Large intestine (tissue), 3 donors: ENCODE measurements at regions not wholly inside any gene's neighbourhood (a gene's known extent, or its start where the extent isn't known, plus 50 kb on each side); places are given as distances from the start of the nearest gene placed in this dataset.
"Not testable (repeated sequence)": the region's sequence is repeated elsewhere in the genome, so short reads cannot be mapped to it uniquely, and the experiment has no call there.

ENCODE experiments used
- DNase-seq, 2 donors: peaks; one replicate each; pipeline versions ENCODE4 v3.0.0 to v3.0.0-alpha.2; 2013
- H3K27ac ChIP-seq: one replicate; pipeline ENCODE4 v1.5.1; 2013; ENCODE audit warnings: low read length
- H3K27me3 ChIP-seq: 2 replicates; pipeline ENCODE4 v1.6.1; 2013; ENCODE audit warnings: low read length; ENCODE audit not compliant: control insufficient read depth, insufficient read depth
- H3K36me3 ChIP-seq: 2 replicates; pipeline ENCODE4 v1.6.1; 2013; ENCODE audit warnings: low read length; ENCODE audit not compliant: control insufficient read depth, insufficient read depth
- H3K4me1 ChIP-seq: one replicate; pipeline ENCODE4 v1.6.1; 2013; ENCODE audit warnings: low read length; ENCODE audit not compliant: control insufficient read depth, insufficient read depth
- H3K4me3 ChIP-seq: one replicate; pipeline ENCODE4 v1.5.1; 2013; ENCODE audit warnings: low read length
- H3K9me3 ChIP-seq: one replicate; pipeline ENCODE4 v1.6.1; 2013; ENCODE audit warnings: mild to moderate bottlenecking, low read depth, low read length, moderate library complexity; ENCODE audit not compliant: control insufficient read depth
- WGBS: methylation state at CpG from one replicate; pipeline ENCODE4 v1.1.5; 2013; ENCODE audit warnings: low lambda C conversion rate; ENCODE audit not compliant: insufficient coverage; 5-methylcytosine and 5-hydroxymethylcytosine counted together

- no peaks in the 10 kb centered on the region for H3K36me3 ChIP-seq
- no peaks in the 10 kb centered on the region for H3K9me3 ChIP-seq
- H3K4me3 ChIP-seq, result peak overlapping the region; percentile 60
- H3K4me1 ChIP-seq, result no peaks in the 10 kb centered on the region
- H3K27me3 ChIP-seq, result no peaks in the 10 kb centered on the region
- no CpG with 5 or more reads among the region's 20 CpGs for WGBS
- DNase-seq, result peak; percentile 81 to 89
- H3K27ac ChIP-seq, result peak overlapping the region; percentile 88
Observed at GRCh38 chrX:55907968-55908607, 190.5 kb downstream of the RRAGB start.

GRCh38 chrX:55908661-55909212 lies 191.2 kb downstream of the RRAGB start:
- peak; percentile 16 to 73 for DNase-seq
- peak overlapping the region; percentile 60 for H3K4me3 ChIP-seq
- H3K27ac ChIP-seq, result peak overlapping the region; percentile 88
- H3K27me3 ChIP-seq, result no peaks in the 10 kb centered on the region
- no peaks in the 10 kb centered on the region for H3K9me3 ChIP-seq
- WGBS, result no CpG with 5 or more reads among the region's 19 CpGs
- no peaks in the 10 kb centered on the region for H3K36me3 ChIP-seq
- no peaks in the 10 kb centered on the region for H3K4me1 ChIP-seq

GRCh38 chrX:55919367-55920221 lies 202.0 kb downstream of the RRAGB start:
- H3K27me3 ChIP-seq, result no peaks in the 10 kb centered on the region
- H3K4me3 ChIP-seq, result no peak overlapping the region
- peaks cover 3% of the 10 kb centered on the region for H3K9me3 ChIP-seq
- H3K4me1 ChIP-seq, result no peaks in the 10 kb centered on the region
- no peak for DNase-seq
- WGBS, result no CpG with 5 or more reads among the region's 12 CpGs
- H3K36me3 ChIP-seq, result no peaks in the 10 kb centered on the region
- no peak overlapping the region for H3K27ac ChIP-seq

GRCh38 chrX:55924574-55924973 lies 207.0 kb downstream of the RRAGB start:
- no CpG with 5 or more reads among the region's 6 CpGs for WGBS
- H3K9me3 ChIP-seq, result no peaks in the 10 kb centered on the region
- no peak overlapping the region for H3K27ac ChIP-seq
- no peaks in the 10 kb centered on the region for H3K4me1 ChIP-seq
- DNase-seq, result no peak
- H3K27me3 ChIP-seq, result no peaks in the 10 kb centered on the region
- no peak overlapping the region for H3K4me3 ChIP-seq
- no peaks in the 10 kb centered on the region for H3K36me3 ChIP-seq

- H3K27me3 ChIP-seq, DNase-seq, H3K27ac ChIP-seq, H3K9me3 ChIP-seq, H3K4me1 ChIP-seq, H3K4me3 ChIP-seq, H3K36me3 ChIP-seq: not testable (repeated sequence)
Observed at GRCh38 chrX:55928529-55928928, 211.0 kb downstream of the RRAGB start.
